Mucosa of stomach (tissue), 1 donor: ENCODE measurements at regions not wholly inside any gene's neighbourhood (a gene's known extent, or its start where the extent isn't known, plus 50 kb on each side); places are given as distances from the start of the nearest gene placed in this dataset.
"Not testable (repeated sequence)": the region's sequence is repeated elsewhere in the genome, so short reads cannot be mapped to it uniquely, and the experiment has no call there.

Experiments
- H3K27me3 ChIP-seq: one replicate; pipeline ENCODE4 v1.7.0; 2013; ENCODE audit warnings: mild to moderate bottlenecking, low read length; ENCODE audit not compliant: control insufficient read depth, insufficient read depth
- H3K36me3 ChIP-seq: one replicate; pipeline ENCODE4 v1.7.0; 2013; ENCODE audit warnings: low read length; ENCODE audit not compliant: control insufficient read depth, insufficient read depth
- H3K4me1 ChIP-seq: one replicate; pipeline ENCODE4 v1.7.0; 2013; ENCODE audit warnings: mild to moderate bottlenecking, low read length; ENCODE audit not compliant: control insufficient read depth, insufficient read depth
- H3K4me3 ChIP-seq: one replicate; pipeline ENCODE4 v1.7.0; 2013; ENCODE audit warnings: low read length
- H3K9ac ChIP-seq: one replicate; pipeline ENCODE4 v1.7.0; 2013; ENCODE audit warnings: mild to moderate bottlenecking, low read length, moderate library complexity
- H3K9me3 ChIP-seq: one replicate; pipeline ENCODE4 v1.7.0; 2013; ENCODE audit warnings: mild to moderate bottlenecking, low read length, moderate library complexity; ENCODE audit not compliant: control insufficient read depth
- donor health status: Pancreatic carcinoma.

DNA sequence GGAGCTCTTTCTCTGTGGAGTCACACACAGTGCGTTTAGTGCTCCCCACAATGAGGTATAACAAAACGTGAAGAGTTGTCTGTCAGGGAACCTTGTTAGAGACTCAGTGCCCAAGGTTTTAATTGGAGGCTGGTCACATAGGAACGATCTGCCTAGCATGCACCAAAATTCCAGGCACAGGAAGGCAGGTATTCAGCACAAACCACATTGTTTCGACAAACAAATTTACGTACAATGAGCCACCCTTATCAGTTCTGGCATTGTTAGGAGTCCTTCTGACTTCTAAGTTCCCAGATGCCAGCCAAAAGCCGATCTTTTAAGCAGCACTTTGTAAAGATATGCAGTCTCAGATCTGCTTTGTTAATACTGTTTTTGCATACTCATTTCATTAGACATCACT lies 414.2 kb upstream of the MTPN start:
- no peaks in the 10 kb centered on the region for H3K36me3 ChIP-seq
- H3K27me3 ChIP-seq = no peaks in the 10 kb centered on the region
- no peaks in the 10 kb centered on the region for H3K9me3 ChIP-seq
- no peak overlapping the region for H3K4me3 ChIP-seq
- H3K9ac ChIP-seq = no peak overlapping the region
- no peaks in the 10 kb centered on the region for H3K4me1 ChIP-seq

GRCh38 chr7:136389933-136390332 lies 412.8 kb upstream of the MTPN start:
- H3K4me3 ChIP-seq = no peak overlapping the region
- H3K27me3 ChIP-seq = no peaks in the 10 kb centered on the region
- no peaks in the 10 kb centered on the region for H3K4me1 ChIP-seq
- H3K9me3 ChIP-seq = no peaks in the 10 kb centered on the region
- H3K9ac ChIP-seq = no peak overlapping the region
- H3K36me3 ChIP-seq = no peaks in the 10 kb centered on the region

GRCh38 chr7:136386876-136387275 lies 409.7 kb upstream of the MTPN start:
- Histone ChIP-seq H3K9ac (no peak overlapping the region), H3K9me3 (no peaks in the 10 kb centered on the region), H3K36me3 (no peaks in the 10 kb centered on the region), H3K4me3 (no peak overlapping the region), H3K4me1 (no peaks in the 10 kb centered on the region), H3K27me3 (no peaks in the 10 kb centered on the region)

DNA sequence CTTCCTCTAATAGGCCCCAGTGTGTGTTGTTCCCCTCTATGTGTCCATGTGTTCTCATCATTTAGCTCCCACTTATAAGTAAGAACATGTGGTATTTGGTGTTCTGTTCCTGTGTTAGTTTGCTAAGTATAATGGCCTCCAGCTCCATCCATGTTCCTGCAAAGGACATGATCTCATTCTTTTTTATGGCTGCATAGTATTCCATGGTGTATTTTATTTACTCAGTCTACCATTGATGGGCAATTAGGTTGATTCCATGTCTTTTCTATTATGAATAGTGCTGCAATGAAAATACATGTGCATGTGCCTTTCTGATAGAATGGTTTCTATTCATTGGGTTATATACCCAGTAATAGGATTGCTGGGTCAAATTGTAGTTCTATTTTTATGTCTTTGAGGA lies 394.2 kb upstream of the MTPN start:
- not testable (repeated sequence) for H3K36me3 ChIP-seq, H3K9ac ChIP-seq, H3K4me3 ChIP-seq, H3K9me3 ChIP-seq, H3K27me3 ChIP-seq, H3K4me1 ChIP-seq

- Histone ChIP-seq H3K4me3 (no peak overlapping the region), H3K27me3 (no peaks in the 10 kb centered on the region), H3K36me3 (no peaks in the 10 kb centered on the region), H3K4me1 (no peaks in the 10 kb centered on the region), H3K9me3 (no peaks in the 10 kb centered on the region), H3K9ac (no peak overlapping the region)
These were observed 393.0 kb upstream of the MTPN start for GRCh38 chr7:136370137-136370536.

- Histone ChIP-seq H3K27me3 (no peaks in the 10 kb centered on the region), H3K36me3 (no peaks in the 10 kb centered on the region), H3K9me3 (no peaks in the 10 kb centered on the region), H3K4me3 (no peak overlapping the region), H3K9ac (no peak overlapping the region), H3K4me1 (no peaks in the 10 kb centered on the region)
These were observed 392.1 kb upstream of the MTPN start for GRCh38 chr7:136369225-136369624.

DNA sequence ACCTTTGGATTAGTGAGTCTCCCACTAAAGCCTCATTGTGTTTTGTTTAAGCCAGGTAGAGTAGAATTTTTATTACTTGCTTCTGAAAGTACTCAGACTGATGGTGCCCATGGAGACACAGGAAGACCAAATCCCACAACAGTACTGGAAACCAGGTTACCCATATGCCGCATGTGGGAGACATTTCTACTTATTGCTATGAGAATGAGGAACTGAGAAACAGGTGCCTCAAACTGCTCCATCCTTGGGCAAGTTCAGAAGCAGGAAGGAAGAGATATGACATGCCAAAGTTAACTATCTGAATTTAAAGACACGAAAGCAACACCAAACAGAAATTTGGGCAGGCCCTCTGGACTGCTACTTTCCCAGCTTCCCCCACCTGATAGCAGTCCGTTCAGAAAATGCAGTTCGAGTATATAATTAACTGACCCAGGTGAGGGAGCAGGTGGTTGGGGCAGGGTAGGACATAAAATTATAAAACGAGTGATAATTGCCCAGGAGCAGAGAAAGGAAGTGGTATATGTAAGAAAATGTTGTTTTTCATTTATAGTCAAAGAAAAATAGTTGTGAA lies 382.3 kb upstream of the MTPN start:
- Histone ChIP-seq H3K9me3 (no peaks in the 10 kb centered on the region), H3K4me3 (no peak overlapping the region), H3K9ac (no peak overlapping the region), H3K36me3 (no peaks in the 10 kb centered on the region), H3K27me3 (no peaks in the 10 kb centered on the region), H3K4me1 (no peaks in the 10 kb centered on the region)

GRCh38 chr7:136353287-136353686 lies 376.1 kb upstream of the MTPN start:
- H3K27me3 ChIP-seq = no peaks in the 10 kb centered on the region

DNA sequence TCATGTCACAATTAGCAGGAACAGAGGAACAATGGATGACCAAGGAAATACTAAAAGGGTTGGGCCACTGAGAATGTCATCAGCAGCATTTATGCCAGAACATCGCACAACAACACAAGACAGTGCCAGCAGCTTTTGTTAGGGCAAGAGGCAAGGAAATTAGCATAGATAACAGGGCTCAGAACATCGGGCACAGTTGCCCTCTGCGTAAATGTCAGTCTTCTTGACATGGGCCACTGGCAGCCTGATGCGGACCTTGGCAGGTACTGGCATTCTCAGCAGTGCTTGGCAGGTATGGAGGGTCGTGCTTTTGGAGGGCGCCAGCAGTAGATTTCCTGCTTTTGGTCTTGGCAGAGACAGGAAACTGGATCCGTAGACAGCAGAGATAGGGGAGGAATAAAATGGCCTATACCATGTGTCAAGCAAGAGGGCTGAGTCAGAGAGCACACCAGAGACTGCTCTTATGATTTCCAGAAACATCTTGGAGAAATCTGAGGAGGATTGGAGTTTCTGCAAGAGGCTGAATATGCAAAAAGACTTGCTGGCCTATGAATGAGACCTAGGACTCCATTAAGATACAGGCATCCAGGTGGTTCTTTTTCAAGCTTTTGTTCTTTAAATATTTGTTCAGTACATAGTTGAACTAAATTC lies 371.5 kb upstream of the MTPN start:
- no peaks in the 10 kb centered on the region for H3K9me3 ChIP-seq
- H3K4me1 ChIP-seq = no peaks in the 10 kb centered on the region
- H3K9ac ChIP-seq = no peak overlapping the region
- H3K4me3 ChIP-seq = no peak overlapping the region
- H3K36me3 ChIP-seq = no peaks in the 10 kb centered on the region
- H3K27me3 ChIP-seq = no peaks in the 10 kb centered on the region

More at GRCh38 chr7:136353287-136353686, 376.1 kb upstream of the MTPN start:
- Histone ChIP-seq H3K9ac (no peak overlapping the region), H3K9me3 (no peaks in the 10 kb centered on the region), H3K4me1 (no peaks in the 10 kb centered on the region), H3K36me3 (no peaks in the 10 kb centered on the region), H3K4me3 (no peak overlapping the region)

- no peak overlapping the region for H3K9ac ChIP-seq
- no peak overlapping the region for H3K4me3 ChIP-seq
- H3K9me3 ChIP-seq = no peaks in the 10 kb centered on the region
- no peaks in the 10 kb centered on the region for H3K4me1 ChIP-seq
- H3K27me3 ChIP-seq = no peaks in the 10 kb centered on the region
- no peaks in the 10 kb centered on the region for H3K36me3 ChIP-seq
These were observed 371.0 kb upstream of the MTPN start for GRCh38 chr7:136348142-136348541.

DNA sequence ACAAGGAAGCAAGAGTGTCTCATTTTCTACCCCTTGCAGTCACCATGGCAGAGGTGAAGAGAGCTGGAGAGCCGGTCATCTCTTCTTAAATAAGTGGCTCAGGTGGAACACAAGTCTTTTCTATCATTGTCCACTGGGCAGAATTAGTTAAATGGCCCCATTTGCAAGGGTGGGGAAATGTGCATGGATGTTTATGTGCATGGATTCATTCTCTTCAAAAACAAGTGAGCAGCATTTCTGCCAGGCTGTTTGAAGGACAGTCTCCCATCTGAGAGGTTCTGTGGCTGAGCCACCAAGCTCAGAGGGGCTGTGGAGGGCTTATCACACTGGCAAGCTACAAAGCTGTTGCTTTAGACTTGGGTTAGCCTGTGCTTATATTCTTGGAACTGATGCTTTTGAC lies 370.3 kb upstream of the MTPN start:
- H3K36me3 ChIP-seq = no peaks in the 10 kb centered on the region
- no peak overlapping the region for H3K9ac ChIP-seq
- H3K9me3 ChIP-seq = no peaks in the 10 kb centered on the region
- H3K27me3 ChIP-seq = no peaks in the 10 kb centered on the region
- no peaks in the 10 kb centered on the region for H3K4me1 ChIP-seq
- H3K4me3 ChIP-seq = no peak overlapping the region

- no peaks in the 10 kb centered on the region for H3K36me3 ChIP-seq
- no peaks in the 10 kb centered on the region for H3K9me3 ChIP-seq
- no peaks in the 10 kb centered on the region for H3K27me3 ChIP-seq
- H3K4me3 ChIP-seq = no peak overlapping the region
- H3K4me1 ChIP-seq = no peaks in the 10 kb centered on the region
- no peak overlapping the region for H3K9ac ChIP-seq
These were observed 365.1 kb upstream of the MTPN start for GRCh38 chr7:136342251-136342650.

DNA sequence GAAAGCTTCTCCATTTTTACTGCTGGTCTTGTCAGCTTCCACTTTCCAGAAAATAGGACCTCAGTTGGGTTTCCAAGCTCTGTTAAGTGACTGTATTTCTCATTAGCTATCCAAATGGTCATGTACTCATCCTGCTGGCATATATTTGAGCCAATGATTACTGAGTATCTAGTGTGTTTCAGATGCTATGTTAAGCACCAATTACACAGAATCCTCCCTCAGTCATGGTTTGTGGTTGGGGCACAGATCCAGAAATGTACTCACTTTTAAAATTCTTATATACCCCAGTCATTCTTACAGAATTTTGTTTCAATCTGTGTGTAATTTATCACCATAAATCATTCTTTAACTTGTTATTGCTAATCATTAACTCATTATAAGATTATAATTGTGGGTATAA lies 362.3 kb upstream of the MTPN start:
- Histone ChIP-seq H3K4me3 (no peak overlapping the region), H3K4me1 (no peaks in the 10 kb centered on the region), H3K36me3 (no peaks in the 10 kb centered on the region), H3K27me3 (no peaks in the 10 kb centered on the region), H3K9me3 (no peaks in the 10 kb centered on the region), H3K9ac (no peak overlapping the region)
